HFFc6 (cell line): ENCODE measurements at regions not wholly inside any gene's neighbourhood (a gene's known extent, or its start where the extent isn't known, plus 50 kb on each side); places are given as distances from the start of the nearest gene placed in this dataset.

ENCODE experiments used
- DNase-seq: peaks from one replicate; pipeline ENCODE4 v3.0.0-alpha.2; 2018
- H3K27ac Mint-ChIP-seq: 2 replicates; pipeline ENCODE4 v1.8.0; 2020; ENCODE audit warnings: mild to moderate bottlenecking, mixed read lengths
- H3K27me3 Mint-ChIP-seq: 2 replicates; pipeline ENCODE4 v1.8.0; 2021; ENCODE audit warnings: mild to moderate bottlenecking, moderate library complexity, mixed read lengths; ENCODE audit not compliant: insufficient read depth
- H3K36me3 Mint-ChIP-seq: 2 replicates; pipeline ENCODE4 v1.8.0; 2021; ENCODE audit warnings: low read depth, mixed read lengths
- H3K4me1 Mint-ChIP-seq: 2 replicates; pipeline ENCODE4 v1.8.0; 2020; ENCODE audit warnings: low read depth, mixed read lengths
- H3K4me3 Mint-ChIP-seq: 2 replicates; pipeline ENCODE4 v1.8.0; 2020; ENCODE audit warnings: mild to moderate bottlenecking, moderate library complexity, mixed read lengths
- H3K9me3 Mint-ChIP-seq: 2 replicates; pipeline ENCODE4 v1.8.0; 2020; ENCODE audit warnings: mild to moderate bottlenecking, mixed read lengths
- TF ChIP-seq, protein P1 (sequence below): fragments of 200-600 bp; sonication (generic); IDR thresholded peaks from 2 replicates; pipeline ENCODE4 v1.5.0; 2021; ENCODE audit warnings: antibody characterized with exemption, mild to moderate bottlenecking

DNA sequence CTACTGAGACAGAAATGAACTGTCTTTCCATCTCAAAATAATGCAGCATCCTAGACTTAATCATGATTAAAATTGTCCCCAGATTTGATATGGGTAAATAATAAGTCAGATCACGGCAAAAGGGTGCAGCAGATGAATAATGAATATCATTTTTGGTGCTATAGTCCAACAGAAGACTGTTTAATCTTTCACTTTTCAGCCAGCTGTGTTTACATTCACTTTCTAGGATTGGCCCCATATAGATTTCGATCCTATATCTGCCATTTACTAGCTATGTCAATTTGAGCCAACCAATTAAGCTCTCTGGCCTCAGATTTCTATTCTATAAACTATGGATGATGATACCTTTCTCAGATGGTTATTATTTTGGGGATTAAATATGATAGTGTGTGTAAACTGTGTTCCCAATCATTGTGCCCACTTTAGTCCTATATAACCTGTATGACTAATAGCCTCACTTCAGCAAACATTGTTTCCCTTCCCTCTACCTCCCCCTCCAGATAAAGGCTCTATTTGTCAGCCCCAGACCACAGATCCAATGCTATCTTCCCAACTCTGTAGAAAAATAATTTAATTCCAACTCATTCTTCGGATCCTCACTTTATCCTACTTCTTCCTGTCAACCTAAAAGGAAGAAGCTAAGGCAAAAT lies 53.6 kb upstream of the NT5E start:
- peaks cover 20% of the 10 kb centered on the region for H3K36me3 Mint-ChIP-seq
- no peak overlapping the region for H3K27ac Mint-ChIP-seq
- H3K4me3 Mint-ChIP-seq = no peak overlapping the region
- no peak for DNase-seq
- TF ChIP-seq, protein P1, sequence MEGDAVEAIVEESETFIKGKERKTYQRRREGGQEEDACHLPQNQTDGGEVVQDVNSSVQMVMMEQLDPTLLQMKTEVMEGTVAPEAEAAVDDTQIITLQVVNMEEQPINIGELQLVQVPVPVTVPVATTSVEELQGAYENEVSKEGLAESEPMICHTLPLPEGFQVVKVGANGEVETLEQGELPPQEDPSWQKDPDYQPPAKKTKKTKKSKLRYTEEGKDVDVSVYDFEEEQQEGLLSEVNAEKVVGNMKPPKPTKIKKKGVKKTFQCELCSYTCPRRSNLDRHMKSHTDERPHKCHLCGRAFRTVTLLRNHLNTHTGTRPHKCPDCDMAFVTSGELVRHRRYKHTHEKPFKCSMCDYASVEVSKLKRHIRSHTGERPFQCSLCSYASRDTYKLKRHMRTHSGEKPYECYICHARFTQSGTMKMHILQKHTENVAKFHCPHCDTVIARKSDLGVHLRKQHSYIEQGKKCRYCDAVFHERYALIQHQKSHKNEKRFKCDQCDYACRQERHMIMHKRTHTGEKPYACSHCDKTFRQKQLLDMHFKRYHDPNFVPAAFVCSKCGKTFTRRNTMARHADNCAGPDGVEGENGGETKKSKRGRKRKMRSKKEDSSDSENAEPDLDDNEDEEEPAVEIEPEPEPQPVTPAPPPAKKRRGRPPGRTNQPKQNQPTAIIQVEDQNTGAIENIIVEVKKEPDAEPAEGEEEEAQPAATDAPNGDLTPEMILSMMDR = no peak
- peaks cover 8% of the 10 kb centered on the region; the same call in 1 of the 2 replicates for H3K9me3 Mint-ChIP-seq
- H3K27me3 Mint-ChIP-seq = no peaks in the 10 kb centered on the region; the same call in none of the 2 replicates
- H3K4me1 Mint-ChIP-seq = peaks cover 64% of the 10 kb centered on the region

DNA sequence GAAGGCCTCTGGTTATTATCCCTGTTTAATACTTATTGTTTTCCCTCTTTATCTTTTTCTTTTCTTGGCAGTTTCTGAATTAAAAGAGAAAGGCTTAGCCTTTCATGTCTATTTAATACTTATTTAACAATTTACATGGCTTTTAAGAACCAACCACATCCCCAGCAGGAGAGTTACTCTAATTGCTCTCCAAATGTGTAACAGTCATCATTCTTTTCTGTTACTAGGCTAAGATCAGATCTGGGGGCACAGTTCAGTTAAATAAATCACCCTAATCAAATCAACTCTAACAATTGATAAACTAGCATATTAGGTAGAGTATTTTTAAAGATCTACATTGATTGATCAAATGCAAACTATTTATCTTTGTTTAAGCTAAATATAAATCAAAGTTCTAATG lies 54.1 kb upstream of the NT5E start:
- Mint-ChIP-seq H3K27me3 (no peaks in the 10 kb centered on the region; the same call in none of the 2 replicates), H3K4me3 (no peak overlapping the region)

DNA sequence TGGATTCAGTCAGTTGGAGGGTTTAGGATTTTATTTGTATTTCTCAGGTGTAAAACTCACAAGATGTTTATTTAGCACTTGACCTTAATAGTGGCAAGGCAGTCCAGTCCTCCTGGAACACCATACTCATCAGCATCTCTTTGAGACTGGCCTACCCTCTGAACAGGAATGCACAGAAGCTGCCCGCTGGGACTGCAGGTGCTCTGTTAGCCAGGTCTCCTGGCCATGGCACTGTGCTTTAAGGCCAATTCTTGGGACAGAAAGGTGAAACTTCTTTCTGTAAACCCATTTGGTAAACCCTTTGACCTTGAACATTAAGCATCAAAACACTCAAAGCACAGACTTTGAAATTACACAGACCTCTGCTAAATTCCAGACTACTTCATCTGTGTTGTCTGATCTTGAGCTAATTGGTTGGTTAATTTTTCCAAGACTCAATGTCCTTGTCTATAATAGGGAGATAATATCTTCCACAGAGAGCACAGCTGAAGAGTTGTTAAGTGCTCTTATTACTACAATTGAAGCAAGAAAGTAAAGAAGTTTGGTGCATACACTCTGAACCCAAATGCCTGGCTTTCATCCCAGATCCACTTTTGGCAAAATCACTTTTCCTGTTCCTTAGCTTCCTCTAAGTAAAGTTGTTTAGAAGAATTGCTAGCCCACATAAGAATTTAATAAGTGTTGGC lies 54.9 kb upstream of the NT5E start:
- H3K27ac Mint-ChIP-seq = no peak overlapping the region
- H3K4me1 Mint-ChIP-seq = peaks cover 64% of the 10 kb centered on the region
- no peak overlapping the region for H3K4me3 Mint-ChIP-seq
- TF ChIP-seq, protein P1 = no peak
- peaks cover 8% of the 10 kb centered on the region; the same call in 1 of the 2 replicates for H3K9me3 Mint-ChIP-seq
- no peaks in the 10 kb centered on the region; the same call in none of the 2 replicates for H3K27me3 Mint-ChIP-seq
- DNase-seq = no peak
- H3K36me3 Mint-ChIP-seq = peaks cover 27% of the 10 kb centered on the region

More for the DNA sequence above, 54.1 kb upstream of the NT5E start:
- no peak for DNase-seq
- TF ChIP-seq, protein P1 = no peak
- peaks cover 23% of the 10 kb centered on the region for H3K36me3 Mint-ChIP-seq
- H3K9me3 Mint-ChIP-seq = peaks cover 8% of the 10 kb centered on the region; the same call in 1 of the 2 replicates
- H3K4me1 Mint-ChIP-seq = peaks cover 64% of the 10 kb centered on the region
- H3K27ac Mint-ChIP-seq = 0 out of 2 replicates have a peak overlapping the region, but pooled peaks have one; percentile 18

DNA sequence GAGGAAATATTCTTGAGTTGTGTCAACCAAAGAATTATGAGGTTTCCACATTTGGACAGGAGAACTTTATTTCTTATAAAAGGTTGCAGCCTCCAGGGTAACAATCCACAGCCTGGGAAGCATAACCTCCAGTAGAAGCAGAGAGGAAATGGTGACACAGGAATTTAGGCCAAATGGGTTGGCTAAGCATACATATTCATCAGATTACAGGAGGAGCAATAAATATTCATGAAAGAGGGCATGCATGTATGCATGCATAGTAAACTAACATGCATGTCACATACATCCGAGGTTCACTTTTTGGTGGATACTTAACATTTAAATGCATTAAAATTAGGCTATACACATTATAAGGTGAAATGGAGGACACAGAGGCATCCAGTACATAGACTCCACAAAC lies 55.7 kb upstream of the NT5E start:
- no peak overlapping the region for H3K27ac Mint-ChIP-seq
- no peak overlapping the region for H3K4me3 Mint-ChIP-seq
- H3K9me3 Mint-ChIP-seq = peaks cover 8% of the 10 kb centered on the region; the same call in 1 of the 2 replicates
- no peak for DNase-seq
- H3K4me1 Mint-ChIP-seq = peaks cover 66% of the 10 kb centered on the region
- peaks cover 29% of the 10 kb centered on the region for H3K36me3 Mint-ChIP-seq
- TF ChIP-seq, protein P1 = no peak
- H3K27me3 Mint-ChIP-seq = no peaks in the 10 kb centered on the region; the same call in none of the 2 replicates

DNA sequence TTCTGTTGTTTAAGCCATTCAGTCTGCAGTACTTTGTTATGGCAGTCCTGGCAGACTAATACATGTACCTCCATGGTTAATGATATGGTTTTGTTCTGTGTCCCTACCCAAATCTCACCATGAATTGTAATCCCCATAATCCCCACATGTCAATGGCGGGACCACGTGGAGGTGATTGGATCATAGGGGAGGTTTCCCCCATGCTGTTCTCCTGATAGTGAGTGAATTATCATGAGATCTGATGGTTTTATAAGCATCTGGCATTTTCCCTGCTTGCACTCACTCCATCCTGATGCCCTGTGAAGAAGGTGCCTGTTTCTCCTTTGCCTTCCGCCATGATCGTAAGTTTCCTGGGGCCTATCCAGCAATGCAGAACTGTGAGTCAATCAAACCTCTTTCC lies 57.5 kb upstream of the NT5E start:
- Mint-ChIP-seq H3K27ac (no peak overlapping the region), H3K4me1 (peaks cover 69% of the 10 kb centered on the region), H3K36me3 (peaks cover 19% of the 10 kb centered on the region), H3K27me3 (no peaks in the 10 kb centered on the region; the same call in none of the 2 replicates), H3K9me3 (peaks cover 4% of the 10 kb centered on the region; the same call in 1 of the 2 replicates), H3K4me3 (no peak overlapping the region)
- no peak for DNase-seq
- TF ChIP-seq, protein P1 = no peak
